NT2/D1 (cell line): ENCODE measurements at regions not wholly inside any gene's neighbourhood (a gene's known extent, or its start where the extent isn't known, plus 50 kb on each side); places are given as distances from the start of the nearest gene placed in this dataset.

ENCODE experiments used
- YY1 ChIP-seq: IDR thresholded peaks from 2 replicates; pipeline ENCODE4 v1.6.1; 2011; ENCODE audit not compliant: insufficient read length, insufficient read depth
- ZNF274 ChIP-seq: IDR thresholded peaks from 2 replicates; pipeline ENCODE4 v1.6.1; 2011; ENCODE audit warnings: mild to moderate bottlenecking, low read depth, low read length

GRCh38 chr7:125661006-125661405, 731.4 kb upstream of the POT1 start:
- TF ChIP-seq YY1 (no peak), ZNF274 (no peak)
